MCF 10A (cell line): ENCODE measurements at regions not wholly inside any gene's neighbourhood (a gene's known extent, or its start where the extent isn't known, plus 50 kb on each side); places are given as distances from the start of the nearest gene placed in this dataset.
"Not testable (repeated sequence)": the region's sequence is repeated elsewhere in the genome, so short reads cannot be mapped to it uniquely, and the experiment has no call there.

Source experiments
- BruUV-seq: library from RNA; stranded (reverse); fragments of 400-500 nt; replicated peaks from 2 replicates; lab custom pipeline; 2021; lab: Mats Ljungman, UMichigan
- CTCF ChIA-PET: fragments of 300-600 bp; sonication (Branson Sonifier 250); formaldehyde crosslinking; extraction: SDS; loops from one replicate; lab custom pipeline; 2021; ENCODE audit warnings: antibody characterized with exemption, inconsistent platforms; lab: Yijun Ruan, JAX
- POLR2A ChIA-PET: fragments of 300-600, 350-650 bp; sonication (Branson Sonifier 250); formaldehyde crosslinking; extraction: SDS; loops from one replicate; lab custom pipeline; 2020; ENCODE audit warnings: antibody characterized with exemption, inconsistent platforms; lab: Yijun Ruan, JAX
- DNase-seq: peaks from one replicate; pipeline ENCODE4 v3.0.0-alpha.2; 2018; ENCODE audit not compliant: unreplicated experiment
- H3K27ac Mint-ChIP-seq: one replicate; pipeline ENCODE4 v1.8.0; 2022; ENCODE audit warnings: mild to moderate bottlenecking, low read depth, mixed read lengths; ENCODE audit not compliant: unreplicated experiment
- H3K27me3 Mint-ChIP-seq: one replicate; pipeline ENCODE4 v1.8.0; 2022; ENCODE audit warnings: mixed read lengths; ENCODE audit not compliant: insufficient read depth, unreplicated experiment
- H3K36me3 Mint-ChIP-seq: one replicate; pipeline ENCODE4 v1.8.0; 2022; ENCODE audit warnings: mild to moderate bottlenecking, moderate library complexity, mixed read lengths; ENCODE audit not compliant: insufficient read depth, unreplicated experiment
- H3K4me1 Mint-ChIP-seq: one replicate; pipeline ENCODE4 v1.8.0; 2022; ENCODE audit warnings: mixed read lengths; ENCODE audit not compliant: insufficient read depth, unreplicated experiment
- H3K4me3 Mint-ChIP-seq: one replicate; pipeline ENCODE4 v1.8.0; 2022; ENCODE audit warnings: mild to moderate bottlenecking, moderate library complexity, mixed read lengths; ENCODE audit not compliant: unreplicated experiment
- H3K9me3 Mint-ChIP-seq: one replicate; pipeline ENCODE4 v1.8.0; 2022; ENCODE audit warnings: mixed read lengths; ENCODE audit not compliant: unreplicated experiment
- intact Hi-C: fragments of 100-400 bp; cut with micrococcal nuclease; formaldehyde crosslinking; loops from 2 replicates; pipeline ENCODE4 v1.14.1; 2022
- TF ChIP-seq, protein P1 (sequence below): fragments of 200-600 bp; IDR thresholded peaks from one replicate; pipeline ENCODE4 v1.8.0; 2022; ENCODE audit warnings: antibody characterized with exemption, mild to moderate bottlenecking; ENCODE audit not compliant: unreplicated experiment

DNA sequence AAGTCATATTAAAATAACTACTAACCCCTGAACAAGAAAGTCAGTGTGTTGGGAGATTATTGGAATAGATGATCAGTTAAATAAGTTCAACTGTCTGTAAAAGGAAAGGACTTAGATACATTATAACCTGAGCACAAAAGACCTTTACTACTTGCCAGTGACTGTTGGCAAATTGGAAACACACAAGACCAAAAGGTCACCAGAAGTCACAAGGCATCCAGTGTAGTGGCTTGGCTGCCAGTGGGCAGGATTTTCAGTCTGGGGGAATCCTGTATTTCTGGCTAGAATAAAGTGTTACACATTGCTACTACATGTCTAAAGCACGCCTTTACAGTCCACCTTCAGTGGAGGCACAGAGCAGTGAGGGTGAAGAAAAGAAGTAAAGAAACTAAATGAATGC, 108.3 kb upstream of the AR start:
- no peaks in the 10 kb centered on the region for H3K27me3 Mint-ChIP-seq
- no peak overlapping the region for H3K4me3 Mint-ChIP-seq
- TF ChIP-seq, protein P1, sequence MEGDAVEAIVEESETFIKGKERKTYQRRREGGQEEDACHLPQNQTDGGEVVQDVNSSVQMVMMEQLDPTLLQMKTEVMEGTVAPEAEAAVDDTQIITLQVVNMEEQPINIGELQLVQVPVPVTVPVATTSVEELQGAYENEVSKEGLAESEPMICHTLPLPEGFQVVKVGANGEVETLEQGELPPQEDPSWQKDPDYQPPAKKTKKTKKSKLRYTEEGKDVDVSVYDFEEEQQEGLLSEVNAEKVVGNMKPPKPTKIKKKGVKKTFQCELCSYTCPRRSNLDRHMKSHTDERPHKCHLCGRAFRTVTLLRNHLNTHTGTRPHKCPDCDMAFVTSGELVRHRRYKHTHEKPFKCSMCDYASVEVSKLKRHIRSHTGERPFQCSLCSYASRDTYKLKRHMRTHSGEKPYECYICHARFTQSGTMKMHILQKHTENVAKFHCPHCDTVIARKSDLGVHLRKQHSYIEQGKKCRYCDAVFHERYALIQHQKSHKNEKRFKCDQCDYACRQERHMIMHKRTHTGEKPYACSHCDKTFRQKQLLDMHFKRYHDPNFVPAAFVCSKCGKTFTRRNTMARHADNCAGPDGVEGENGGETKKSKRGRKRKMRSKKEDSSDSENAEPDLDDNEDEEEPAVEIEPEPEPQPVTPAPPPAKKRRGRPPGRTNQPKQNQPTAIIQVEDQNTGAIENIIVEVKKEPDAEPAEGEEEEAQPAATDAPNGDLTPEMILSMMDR, result no peak
- no TSS peak for BruUV-seq
- no peaks in the 10 kb centered on the region for H3K4me1 Mint-ChIP-seq
- intact Hi-C loops, result no loop called here
- peaks cover 31% of the 10 kb centered on the region for H3K9me3 Mint-ChIP-seq
- DNase-seq, result no peak
- H3K36me3 Mint-ChIP-seq, result no peaks in the 10 kb centered on the region
- ChIA-PET CTCF (no interaction called here), POLR2A (no interaction called here)
- H3K27ac Mint-ChIP-seq, result no peak overlapping the region

DNA sequence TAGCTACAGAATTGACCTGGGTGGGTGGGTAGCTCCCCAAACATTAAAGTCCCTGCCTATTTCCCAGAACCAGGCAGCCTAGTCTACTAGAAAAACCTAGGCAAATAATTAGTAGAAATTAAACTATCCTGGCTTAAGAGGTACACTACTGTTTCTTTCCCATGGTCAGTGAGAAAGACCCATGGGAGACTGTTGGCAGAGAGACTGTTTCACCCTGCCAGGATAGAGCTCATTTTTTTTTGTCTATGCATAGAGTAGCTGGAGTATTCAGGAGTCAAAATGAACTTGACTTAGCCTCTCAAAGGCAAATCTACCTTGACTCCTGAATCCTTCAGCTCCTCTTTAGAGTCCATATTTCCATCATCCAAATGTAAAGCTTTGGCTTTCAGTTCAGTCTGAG, 107.0 kb upstream of the AR start:
- TF ChIP-seq, protein P1, result no peak
- POLR2A ChIA-PET, result no interaction called here
- Mint-ChIP-seq H3K4me1 (no peaks in the 10 kb centered on the region), H3K27me3 (no peaks in the 10 kb centered on the region), H3K9me3 (peaks cover 36% of the 10 kb centered on the region), H3K4me3 (no peak overlapping the region), H3K36me3 (no peaks in the 10 kb centered on the region), H3K27ac (no peak overlapping the region)
- BruUV-seq, result no TSS peak
- intact Hi-C loops, result no loop called here
- CTCF ChIA-PET, result no interaction called here
- no peak for DNase-seq

DNA sequence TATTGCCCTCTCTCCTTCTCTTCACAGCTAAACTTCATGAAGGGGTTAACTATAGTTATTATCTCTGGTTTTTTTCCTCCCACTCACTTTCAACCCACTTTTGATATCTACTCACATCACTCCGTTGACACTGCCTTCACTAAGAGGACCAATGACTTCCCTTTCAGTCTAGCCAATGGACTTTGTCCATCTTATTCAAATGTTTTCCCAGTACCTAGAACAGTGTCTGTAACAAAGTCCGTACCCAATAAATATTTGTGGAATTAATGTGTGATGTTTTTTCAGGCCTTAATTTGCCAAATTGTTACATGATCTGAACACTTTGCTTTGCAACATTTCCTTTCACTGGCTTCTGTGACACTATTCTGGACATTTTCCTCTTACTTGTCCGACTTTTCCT, 106.0 kb upstream of the AR start:
- ChIA-PET CTCF (interaction anchor here (0.8 kb wide), 1 partner anchor 1256 kb away, joined by 3 read pairs; no protein-coding TSS in a partner anchor), POLR2A (no interaction called here)
- Mint-ChIP-seq H3K27ac (no peak overlapping the region), H3K36me3 (no peaks in the 10 kb centered on the region), H3K9me3 (peaks cover 42% of the 10 kb centered on the region), H3K27me3 (no peaks in the 10 kb centered on the region), H3K4me3 (no peak overlapping the region), H3K4me1 (no peaks in the 10 kb centered on the region)
- no TSS peak for BruUV-seq
- no peak for DNase-seq
- TF ChIP-seq, protein P1, result no peak
- intact Hi-C loops, result no loop called here

DNA sequence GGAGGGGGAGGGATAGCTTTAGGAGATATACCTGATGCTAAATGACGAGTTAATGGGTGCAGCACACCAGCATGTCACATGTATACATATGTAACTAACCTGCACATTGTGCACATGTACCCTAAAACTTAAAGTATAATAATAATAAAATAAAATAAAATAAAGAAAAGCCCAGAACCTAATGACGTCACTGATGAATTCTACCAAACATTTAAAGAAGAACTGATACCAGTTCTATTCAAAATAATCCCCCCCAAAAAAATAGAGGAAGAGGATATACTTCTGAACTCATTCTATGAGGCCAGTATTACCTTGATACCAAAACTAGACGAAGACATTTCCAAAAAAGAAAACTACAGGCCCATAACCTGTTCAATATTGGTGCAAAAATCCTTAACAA, 68.6 kb upstream of the AR start:
- intact Hi-C loops, H3K4me3 Mint-ChIP-seq, H3K27me3 Mint-ChIP-seq, DNase-seq, H3K27ac Mint-ChIP-seq, BruUV-seq, CTCF ChIA-PET, POLR2A ChIA-PET, H3K36me3 Mint-ChIP-seq, H3K4me1 Mint-ChIP-seq: not testable (repeated sequence)
- peaks cover 20% of the 10 kb centered on the region for H3K9me3 Mint-ChIP-seq

DNA sequence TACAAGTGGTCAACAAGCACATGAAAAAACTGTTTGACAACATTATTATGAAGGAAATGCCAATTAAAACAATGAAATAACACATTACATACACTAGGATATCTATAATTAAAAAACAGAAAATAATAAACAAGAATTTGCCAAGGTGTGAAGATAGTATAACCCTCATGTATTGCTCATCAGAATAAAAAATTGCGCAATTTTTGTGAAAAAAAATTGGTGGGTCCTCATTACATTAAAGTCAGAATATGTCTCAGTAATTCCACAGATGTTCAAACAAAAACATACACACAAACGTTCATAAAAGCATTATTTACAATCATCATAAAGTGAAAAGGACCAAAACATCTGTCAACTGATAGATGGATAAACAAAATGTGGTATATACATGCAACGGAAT, 63.0 kb upstream of the AR start:
- no TSS peak for BruUV-seq
- no peaks in the 10 kb centered on the region for H3K36me3 Mint-ChIP-seq
- TF ChIP-seq, protein P1, result no peak
- ChIA-PET CTCF (no interaction called here), POLR2A (no interaction called here)
- intact Hi-C loops, result no loop called here
- DNase-seq, result no peak
- H3K27ac Mint-ChIP-seq, result no peak overlapping the region
- no peaks in the 10 kb centered on the region for H3K4me1 Mint-ChIP-seq
- peaks cover 33% of the 10 kb centered on the region for H3K9me3 Mint-ChIP-seq
- H3K4me3 Mint-ChIP-seq, result no peak overlapping the region
- no peaks in the 10 kb centered on the region for H3K27me3 Mint-ChIP-seq
